ENCODE measurements at regions not wholly inside any gene's neighbourhood (a gene's known extent, or its start where the extent isn't known, plus 50 kb on each side); places are given as distances from the start of the nearest gene placed in this dataset.

DNA sequence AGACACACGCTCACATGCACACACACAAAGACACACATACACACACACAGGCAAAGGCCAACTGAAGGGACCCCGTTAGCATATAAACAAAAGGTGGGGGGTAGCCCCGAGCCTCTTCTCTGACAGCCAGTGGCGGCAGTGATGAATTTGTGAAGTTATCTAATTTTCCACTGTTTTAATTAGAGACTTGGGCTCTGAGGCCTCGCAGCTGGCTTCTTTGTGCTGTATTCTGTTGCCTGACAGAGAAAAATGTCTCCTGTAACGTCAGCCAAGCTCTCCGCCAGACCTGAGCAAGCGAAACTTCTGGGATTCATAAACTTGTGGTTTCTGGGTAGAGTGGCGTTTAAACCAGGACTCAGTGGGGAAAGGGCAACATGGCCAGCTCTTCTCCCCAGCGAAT is 113.9 kb upstream of the FOXF1 start:
- no peak for TF ChIP-seq CTCF (IDR thresholded peaks at IDR 0.05; ENCODE audit: low read depth, low read length)
- TF ChIP-seq MYC (IDR thresholded peaks at IDR 0.05; ENCODE audit: low read depth, low read length), result no peak
- TF ChIP-seq, protein P1, sequence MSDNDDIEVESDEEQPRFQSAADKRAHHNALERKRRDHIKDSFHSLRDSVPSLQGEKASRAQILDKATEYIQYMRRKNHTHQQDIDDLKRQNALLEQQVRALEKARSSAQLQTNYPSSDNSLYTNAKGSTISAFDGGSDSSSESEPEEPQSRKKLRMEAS (IDR thresholded peaks at IDR 0.05; ENCODE audit: low read depth, low read length), result no peak
- no peak for TF ChIP-seq POLR2A (IDR thresholded peaks at IDR 0.05; ENCODE audit: extremely low read depth, insufficient read length)
- H3K4me3 ChIP-seq (ENCODE audit: low read depth, low read length), result no peak overlapping the region
- DNase-seq (ENCODE audit: low read depth), result no peak

DNA sequence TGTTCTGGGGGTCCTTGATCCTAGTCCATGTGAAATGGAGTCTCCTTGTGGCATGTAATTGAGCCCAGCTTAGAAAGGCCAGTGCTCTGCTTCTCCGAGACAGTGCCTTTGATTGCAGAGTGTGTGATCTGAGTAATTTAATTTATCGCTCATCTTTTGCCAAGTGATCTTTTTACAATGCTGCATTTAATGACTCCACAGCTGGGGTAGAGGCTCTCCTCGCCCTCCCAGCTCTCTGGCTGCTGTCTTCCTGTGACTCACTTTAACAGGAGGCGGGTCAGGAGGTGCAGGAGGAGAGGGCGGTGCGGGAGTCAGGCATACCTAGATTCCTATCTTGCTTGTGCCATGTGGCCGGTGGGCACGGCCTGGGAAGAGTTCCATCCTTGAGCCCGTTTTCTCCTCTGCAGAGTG is 113.4 kb upstream of the FOXF1 start:
- TF ChIP-seq MYC (IDR thresholded peaks at IDR 0.05; ENCODE audit: low read depth, low read length), result no peak
- TF ChIP-seq POLR2A (IDR thresholded peaks at IDR 0.05; ENCODE audit: extremely low read depth, insufficient read length), result no peak
- TF ChIP-seq, protein P1 (IDR thresholded peaks at IDR 0.05; ENCODE audit: low read depth, low read length), result no peak
- no peak for TF ChIP-seq CTCF (IDR thresholded peaks at IDR 0.05; ENCODE audit: low read depth, low read length)
- DNase-seq (ENCODE audit: low read depth), result peak; percentile 27
- no peak overlapping the region for H3K4me3 ChIP-seq (ENCODE audit: low read depth, low read length)

GRCh38 chr16:86398201-86398600 is 112.1 kb upstream of the FOXF1 start:
- DNase-seq (ENCODE audit: low read depth), result no peak
- H3K4me3 ChIP-seq (ENCODE audit: low read depth, low read length), result no peak overlapping the region
- no peak for TF ChIP-seq CTCF (IDR thresholded peaks at IDR 0.05; ENCODE audit: low read depth, low read length)
- TF ChIP-seq, protein P1 (IDR thresholded peaks at IDR 0.05; ENCODE audit: low read depth, low read length), result no peak
- no peak for TF ChIP-seq POLR2A (IDR thresholded peaks at IDR 0.05; ENCODE audit: extremely low read depth, insufficient read length)
- no peak for TF ChIP-seq MYC (IDR thresholded peaks at IDR 0.05; ENCODE audit: low read depth, low read length)

GRCh38 chr16:86398622-86399021 is 111.7 kb upstream of the FOXF1 start:
- H3K4me3 ChIP-seq (ENCODE audit: low read depth, low read length), result no peak overlapping the region
- DNase-seq (ENCODE audit: low read depth), result no peak
- TF ChIP-seq CTCF (IDR thresholded peaks at IDR 0.05; ENCODE audit: low read depth, low read length) (no peak), POLR2A (IDR thresholded peaks at IDR 0.05; ENCODE audit: extremely low read depth, insufficient read length) (no peak), MYC (IDR thresholded peaks at IDR 0.05; ENCODE audit: low read depth, low read length) (no peak)
- TF ChIP-seq, protein P1 (IDR thresholded peaks at IDR 0.05; ENCODE audit: low read depth, low read length), result no peak

- DNase-seq (ENCODE audit: low read depth), result no peak
- TF ChIP-seq MYC (IDR thresholded peaks at IDR 0.05; ENCODE audit: low read depth, low read length) (no peak), CTCF (IDR thresholded peaks at IDR 0.05; ENCODE audit: low read depth, low read length) (no peak), POLR2A (IDR thresholded peaks at IDR 0.05; ENCODE audit: extremely low read depth, insufficient read length) (no peak)
- TF ChIP-seq, protein P1 (IDR thresholded peaks at IDR 0.05; ENCODE audit: low read depth, low read length), result no peak
These were observed 109.2 kb upstream of the FOXF1 start for GRCh38 chr16:86401126-86401525.

GRCh38 chr16:86403085-86403484 is 107.2 kb upstream of the FOXF1 start:
- no peak for DNase-seq (ENCODE audit: low read depth)
- no peak for TF ChIP-seq POLR2A (IDR thresholded peaks at IDR 0.05; ENCODE audit: extremely low read depth, insufficient read length)
- TF ChIP-seq CTCF (IDR thresholded peaks at IDR 0.05; ENCODE audit: low read depth, low read length), result no peak
- no peak for TF ChIP-seq MYC (IDR thresholded peaks at IDR 0.05; ENCODE audit: low read depth, low read length)
- TF ChIP-seq, protein P1 (IDR thresholded peaks at IDR 0.05; ENCODE audit: low read depth, low read length), result no peak
- H3K4me3 ChIP-seq (ENCODE audit: low read depth, low read length), result no peak overlapping the region

More at GRCh38 chr16:86401126-86401525, 109.2 kb upstream of the FOXF1 start:
- H3K4me3 ChIP-seq (ENCODE audit: low read depth, low read length), result no peak overlapping the region
